ENCODE measurements at regions not wholly inside any gene's neighbourhood (a gene's known extent, or its start where the extent isn't known, plus 50 kb on each side); places are given as distances from the start of the nearest gene placed in this dataset.

DNA sequence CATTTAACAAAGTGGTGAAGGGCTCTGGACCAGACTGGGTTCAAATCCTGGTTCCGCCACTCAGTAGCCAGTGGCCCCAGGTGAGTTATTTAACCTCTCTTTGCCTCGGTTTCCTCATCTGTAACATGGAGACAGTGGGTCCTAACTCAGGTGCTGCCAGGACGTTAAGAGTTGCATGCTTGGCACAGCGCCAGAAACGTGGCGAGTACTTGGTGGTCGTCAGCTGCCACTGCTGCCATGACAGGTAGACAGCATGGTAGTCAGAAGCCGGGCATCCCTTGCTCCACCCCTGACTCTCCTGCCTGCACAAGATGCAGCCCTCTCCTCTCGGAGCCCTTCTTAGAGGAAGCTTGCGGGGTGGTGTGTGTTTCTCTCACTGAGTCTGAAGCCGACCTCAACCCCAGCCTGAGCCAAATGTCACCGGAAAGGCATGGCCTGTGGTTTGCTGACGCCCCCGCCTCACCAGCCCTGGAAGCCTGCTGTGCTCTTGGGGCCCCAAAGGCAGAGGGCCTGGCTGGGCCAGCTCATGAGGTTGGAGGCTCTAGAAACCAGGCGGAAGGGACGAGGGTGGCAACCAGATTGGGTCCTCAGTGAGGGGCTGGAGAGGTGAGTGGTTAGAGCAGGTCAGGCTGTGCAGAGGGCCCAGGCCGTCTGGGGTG is 160.8 kb upstream of the TLE3 start:
- DNase-seq: no peak

- no peak for DNase-seq
Observed at GRCh38 chr15:70257573-70258248, 160.0 kb upstream of the TLE3 start.

GRCh38 chr15:70257047-70257446 is 159.3 kb upstream of the TLE3 start:
- DNase-seq: no peak

- no peak for DNase-seq
Observed at GRCh38 chr15:70254311-70254869, 156.7 kb upstream of the TLE3 start.

GRCh38 chr15:70253461-70254156 is 155.9 kb upstream of the TLE3 start:
- no peak for DNase-seq

DNA sequence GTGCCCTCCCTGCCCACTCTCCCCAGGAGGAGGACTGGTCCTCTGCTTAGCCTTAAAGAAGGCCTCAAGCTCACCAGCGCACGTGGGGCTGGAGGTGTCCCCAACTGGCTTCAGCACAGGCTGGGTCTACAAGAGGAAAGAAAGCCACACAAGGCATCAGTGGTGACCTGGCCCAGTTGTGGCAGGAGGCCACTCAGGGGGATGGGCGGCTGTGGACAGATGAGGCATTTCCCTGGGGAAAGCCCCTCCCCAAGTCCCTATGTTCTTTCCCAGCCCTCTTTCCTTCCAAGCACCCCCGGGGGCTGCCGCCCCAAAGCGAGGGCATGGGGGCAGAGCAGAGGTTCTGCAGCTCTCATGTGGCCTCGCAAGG is 155.2 kb upstream of the TLE3 start:
- DNase-seq: no peak

GRCh38 chr15:70252056-70252950 is 154.6 kb upstream of the TLE3 start:
- DNase-seq: no peak

GRCh38 chr15:70251246-70251990 is 153.7 kb upstream of the TLE3 start:
- no peak for DNase-seq

GRCh38 chr15:70250208-70251201 is 152.8 kb upstream of the TLE3 start:
- no peak for DNase-seq

DNA sequence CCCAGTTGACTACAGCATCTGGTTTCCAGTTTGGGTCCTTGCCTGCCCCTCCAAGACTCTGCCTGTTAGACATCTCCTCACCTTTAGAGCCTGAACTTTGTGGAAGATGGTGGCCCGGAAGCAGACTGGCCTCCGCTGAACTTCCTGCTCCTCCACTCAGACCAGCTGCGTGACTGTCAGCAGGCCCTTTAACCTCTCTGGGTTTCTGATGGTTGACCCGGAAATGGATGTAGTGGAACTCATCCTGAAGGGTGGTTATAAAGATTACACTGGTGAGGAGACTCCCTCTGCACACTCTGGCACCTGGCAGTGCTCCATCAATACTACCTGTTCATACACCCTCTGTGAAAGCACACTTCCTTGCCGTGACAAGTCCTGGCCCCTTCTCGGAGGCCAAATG is 151.9 kb upstream of the TLE3 start:
- no peak for DNase-seq

DNA sequence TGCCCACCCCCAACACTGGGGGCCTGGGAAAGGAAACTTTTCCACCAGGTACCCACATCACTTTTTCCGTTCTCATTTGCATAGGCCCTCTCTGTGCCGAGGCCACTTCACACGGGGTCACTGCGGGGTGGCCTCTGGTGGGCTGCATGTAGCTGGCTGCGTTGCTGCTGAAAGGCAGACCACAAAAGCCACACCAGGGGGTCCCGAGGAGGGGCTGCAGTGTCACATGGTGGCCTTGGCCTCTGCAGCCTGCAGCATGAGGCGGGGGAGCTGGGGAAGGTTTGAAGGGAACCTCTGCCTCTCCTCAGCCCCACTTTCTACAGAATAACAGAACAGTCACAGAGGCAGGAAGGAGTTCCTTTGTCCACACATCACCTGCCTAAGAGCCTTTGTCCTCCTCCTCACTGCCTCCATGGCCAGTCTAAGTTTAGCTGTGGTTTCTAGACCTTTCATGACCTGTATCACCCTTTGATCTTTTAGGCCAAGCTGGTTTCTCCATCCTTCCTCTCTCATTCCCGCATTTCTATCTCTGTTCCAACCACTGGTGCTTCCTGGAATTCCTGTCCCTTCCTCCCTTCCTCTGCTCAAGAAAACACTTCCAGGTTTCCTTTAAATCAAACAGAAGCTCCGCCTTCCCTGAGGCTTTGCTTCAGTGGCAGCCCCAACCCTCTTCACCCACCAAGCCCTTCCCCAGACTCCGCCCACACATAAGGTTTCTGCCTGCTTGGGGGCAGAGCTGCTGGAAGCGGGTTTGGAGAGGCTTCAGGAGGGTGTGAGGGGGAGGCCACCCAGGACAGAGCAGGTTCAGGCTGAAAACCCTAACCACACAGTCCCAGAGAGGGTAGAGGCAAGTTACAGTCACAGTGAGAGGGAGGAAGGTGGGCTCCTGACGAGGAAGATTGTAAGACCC is 150.7 kb upstream of the TLE3 start:
- DNase-seq: no peak

GRCh38 chr15:70247281-70247680 is 149.6 kb upstream of the TLE3 start:
- DNase-seq: no peak

GRCh38 chr15:70246623-70247220 is 149.0 kb upstream of the TLE3 start:
- no peak for DNase-seq

GRCh38 chr15:70245932-70246622 is 148.4 kb upstream of the TLE3 start:
- DNase-seq: no peak

DNA sequence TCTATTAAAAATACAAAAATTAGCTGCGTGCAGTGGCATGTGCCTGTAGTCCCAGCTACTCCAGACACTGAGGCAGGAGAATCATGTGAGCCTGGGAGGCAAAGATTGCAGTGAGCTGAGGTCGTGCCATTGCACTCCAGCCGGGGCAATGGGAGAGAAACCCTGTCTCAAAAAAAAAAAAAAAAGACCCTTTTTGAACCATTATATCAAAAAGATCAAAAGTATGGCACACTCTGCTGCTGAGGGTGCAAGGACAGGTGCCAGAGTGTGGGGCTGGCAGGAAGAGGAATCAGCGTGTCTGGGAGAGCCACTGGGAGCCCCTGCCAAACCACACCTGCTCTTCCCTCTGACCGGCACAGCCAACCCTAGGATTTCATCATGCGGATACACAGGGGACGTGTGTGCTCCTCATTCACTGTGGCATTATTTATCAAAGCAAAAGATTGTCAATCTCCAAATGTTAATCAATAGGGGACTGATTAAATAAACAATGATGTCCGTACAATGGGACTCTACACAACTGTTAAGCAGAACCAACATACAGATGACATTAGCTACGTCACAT is 147.3 kb upstream of the TLE3 start:
- DNase-seq: no peak

DNA sequence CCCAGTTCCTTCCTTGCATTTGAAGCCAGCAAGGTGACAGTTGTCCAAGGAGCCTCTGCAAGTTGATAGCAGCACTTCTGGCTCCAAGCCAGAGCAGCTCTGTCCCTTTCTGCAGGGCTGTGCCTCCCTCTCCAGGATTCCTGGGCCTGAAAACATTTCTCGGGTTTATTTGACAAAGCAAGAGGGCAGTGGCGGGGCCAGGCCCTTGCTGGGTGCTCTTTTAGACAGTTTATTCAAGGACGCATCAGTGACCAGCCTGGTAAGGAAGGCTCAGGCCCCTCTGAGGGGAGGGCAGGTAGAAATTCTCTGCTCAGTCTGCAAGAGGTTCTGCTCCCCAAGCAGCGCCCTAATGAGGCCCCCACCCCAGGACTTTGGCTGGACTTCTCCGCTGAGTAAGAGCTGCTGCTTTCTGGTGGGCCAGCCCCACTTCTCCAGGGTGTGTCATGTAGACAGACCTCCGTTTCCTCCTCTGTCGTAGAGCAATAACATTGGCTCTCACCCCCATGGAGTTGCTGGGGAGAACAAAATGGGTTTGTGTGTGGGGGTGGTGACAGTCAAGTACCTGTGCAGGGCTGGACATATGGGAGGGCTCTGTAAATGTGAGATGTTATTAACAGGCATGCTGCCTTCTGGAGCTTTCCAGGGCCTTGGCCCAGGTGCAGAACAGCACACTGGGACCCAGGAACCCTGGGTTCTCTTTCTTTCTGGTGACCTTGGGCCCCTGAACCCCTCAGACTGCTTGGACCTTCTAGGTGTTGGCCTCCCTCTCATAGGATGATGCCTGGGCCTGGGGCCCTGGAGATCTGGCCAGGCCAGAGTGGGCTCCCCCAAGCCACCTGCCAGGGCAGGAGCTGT is 146.2 kb upstream of the TLE3 start:
- no peak for DNase-seq

- DNase-seq: no peak
Observed at GRCh38 chr15:70242951-70243685, 145.4 kb upstream of the TLE3 start.

All from NCI-H2029 (cell line).